ENCODE measurements at regions not wholly inside any gene's neighbourhood (a gene's known extent, or its start where the extent isn't known, plus 50 kb on each side); places are given as distances from the start of the nearest gene placed in this dataset.
"Not testable (repeated sequence)": the region's sequence is repeated elsewhere in the genome, so short reads cannot be mapped to it uniquely, and the experiment has no call there.

GRCh38 chr2:16248571-16249105 lies 308.3 kb downstream of the MYCN start:
- no peak for DNase-seq (ENCODE audit: extremely low read depth, low read depth, low spot score)

DNA sequence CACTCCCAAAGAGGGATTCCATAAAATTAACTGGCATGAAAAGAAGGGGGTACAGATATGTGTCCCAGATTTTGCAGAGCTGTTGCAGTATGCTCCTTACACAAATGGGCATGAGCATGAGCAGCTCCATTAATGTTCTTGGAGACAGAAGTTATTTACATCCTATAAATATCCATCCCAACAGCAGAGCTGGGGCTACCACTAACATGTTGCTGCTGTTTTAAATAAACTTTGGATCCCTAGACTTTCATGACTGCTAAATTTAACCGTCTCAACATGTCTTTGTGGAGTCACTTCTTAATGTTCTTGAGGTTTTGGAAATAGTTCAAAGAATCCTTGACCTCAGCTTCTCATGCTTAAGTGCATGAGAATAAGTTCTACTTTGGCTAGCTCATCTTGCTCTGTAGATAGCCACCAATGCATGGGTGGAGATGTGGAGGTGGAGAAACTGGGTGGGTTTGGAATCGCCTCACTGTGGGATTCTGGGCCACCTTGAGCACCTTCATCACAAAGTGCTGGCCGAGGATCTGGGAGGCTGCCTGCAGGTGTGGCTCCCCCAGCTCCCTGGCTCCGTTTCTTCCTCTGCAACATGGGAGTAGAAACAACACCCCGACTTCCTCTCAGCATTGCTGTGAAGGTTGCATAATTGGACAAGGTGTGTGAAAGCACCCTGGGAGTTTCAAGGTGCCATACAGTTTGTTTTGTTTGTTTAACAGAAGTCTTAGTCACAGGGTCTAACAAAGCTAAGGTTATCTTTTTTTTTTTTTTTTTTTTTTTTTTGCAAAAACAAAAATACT lies 307.2 kb downstream of the MYCN start:
- DNase-seq (ENCODE audit: extremely low read depth, low read depth, low spot score) = no peak

- no peak for DNase-seq (ENCODE audit: extremely low read depth, low read depth, low spot score)
These were observed 306.6 kb downstream of the MYCN start for GRCh38 chr2:16246911-16247310.

DNA sequence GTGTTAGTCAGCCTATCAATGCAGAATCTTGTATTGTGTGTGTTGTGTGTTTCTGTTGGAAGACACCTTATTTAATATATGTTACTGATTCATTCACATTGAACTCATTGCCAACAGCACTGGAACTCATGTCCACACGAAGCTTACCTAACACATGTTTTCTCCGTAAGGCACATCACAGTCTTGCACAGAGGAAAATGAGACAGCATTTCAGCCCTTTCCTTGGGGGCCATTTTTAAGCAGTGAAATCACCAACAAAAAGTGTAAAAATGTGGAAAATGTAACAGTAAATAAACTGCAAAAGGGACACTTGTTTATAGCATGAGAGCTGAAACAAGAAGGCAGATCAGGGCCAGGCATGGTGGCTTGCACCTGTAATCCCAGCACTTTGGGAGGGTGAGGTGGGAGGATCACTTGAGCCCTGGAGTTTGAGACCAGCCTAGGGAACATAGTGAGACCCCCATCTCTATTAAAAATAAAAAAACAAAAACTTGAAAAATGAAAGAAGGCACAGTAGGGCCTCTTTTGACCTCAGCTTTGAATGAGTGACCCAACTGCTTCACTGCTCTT lies 306.0 kb downstream of the MYCN start:
- no peak for DNase-seq (ENCODE audit: extremely low read depth, low read depth, low spot score)

DNA sequence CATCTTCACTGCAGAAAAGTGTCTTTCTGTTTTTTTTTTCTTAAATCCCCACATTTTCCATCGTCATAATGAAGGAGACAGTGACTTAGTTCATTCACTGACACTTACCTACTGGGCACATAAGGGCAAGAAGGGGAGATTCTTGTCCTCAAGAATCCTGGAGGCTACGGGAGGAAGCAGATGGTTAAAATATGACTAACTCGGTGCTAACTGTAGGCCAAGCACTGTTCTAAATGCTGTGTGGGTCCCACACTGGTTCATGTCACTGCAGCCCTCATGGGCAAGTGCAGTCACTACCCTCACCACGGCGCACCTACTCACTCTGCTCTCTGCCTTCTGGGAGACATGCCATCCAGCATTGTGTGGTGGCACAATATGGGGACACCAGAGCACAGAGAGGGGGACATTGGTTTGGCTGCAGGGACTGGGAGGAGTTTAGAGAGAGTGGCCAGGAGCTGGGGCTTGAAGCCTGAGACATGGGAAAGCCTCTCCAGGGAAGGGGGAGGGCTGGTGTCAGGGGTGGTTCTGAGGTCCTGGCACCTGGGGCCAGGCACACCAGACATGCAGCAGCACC lies 305.2 kb downstream of the MYCN start:
- DNase-seq (ENCODE audit: extremely low read depth, low read depth, low spot score) = no peak

DNA sequence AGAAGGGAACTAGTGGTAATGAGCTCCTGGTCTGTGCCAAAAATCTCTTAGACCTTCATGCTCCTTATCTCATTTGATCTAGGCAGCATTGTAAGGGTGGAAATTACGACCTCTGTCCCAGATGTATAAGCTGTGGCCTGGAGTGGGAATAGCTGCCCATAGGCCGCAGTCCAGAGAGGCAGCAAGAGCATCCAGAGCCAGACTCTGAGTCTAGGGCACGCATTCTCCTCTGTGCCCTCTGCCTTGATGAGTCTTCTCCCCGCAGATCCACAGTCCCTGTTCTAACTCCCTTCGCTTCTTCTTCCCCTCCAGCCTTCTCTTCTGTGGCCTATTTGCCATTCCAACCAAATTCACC lies 304.6 kb downstream of the MYCN start:
- DNase-seq (ENCODE audit: extremely low read depth, low read depth, low spot score) = no peak

DNA sequence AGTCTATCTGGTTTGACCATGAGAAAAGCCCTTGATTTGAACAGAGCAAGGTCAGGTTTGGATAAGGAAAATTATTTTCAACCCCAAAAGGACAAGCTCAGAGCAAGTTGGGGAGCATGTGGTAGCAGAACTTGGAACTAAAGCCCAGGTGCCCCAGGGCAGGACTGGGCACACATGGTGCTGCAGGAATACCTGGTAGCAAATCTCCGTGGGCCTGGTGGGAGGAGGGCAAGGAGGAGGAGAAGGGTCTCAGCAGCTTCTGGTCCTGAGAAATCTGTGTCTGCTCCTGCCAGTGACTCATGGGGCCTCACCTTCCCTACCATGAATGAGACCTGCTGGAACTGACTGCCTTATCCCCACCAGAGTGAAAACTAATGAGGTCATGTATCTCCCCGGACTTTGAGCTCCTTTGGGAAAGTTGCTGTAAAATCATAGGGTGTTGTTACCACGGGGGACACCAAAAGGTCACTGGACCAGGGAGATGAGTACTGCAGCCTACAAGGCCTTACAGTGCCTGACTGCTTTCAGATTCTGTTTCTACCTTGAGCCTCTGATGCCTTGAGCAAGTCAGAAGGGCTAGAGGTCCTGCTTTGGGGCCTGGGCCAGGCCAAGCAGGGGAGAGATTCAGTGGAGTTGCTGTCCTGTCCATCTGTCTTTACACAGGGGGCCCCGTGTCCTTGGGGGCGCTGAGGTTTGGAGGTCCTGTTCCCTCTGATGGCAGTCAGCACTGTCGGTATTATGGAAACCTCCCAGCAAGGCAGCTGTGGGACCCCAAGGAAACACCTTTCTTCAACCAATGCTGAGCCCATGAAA lies 304.0 kb downstream of the MYCN start:
- no peak for DNase-seq (ENCODE audit: extremely low read depth, low read depth, low spot score)

GRCh38 chr2:16243411-16243996 lies 303.2 kb downstream of the MYCN start:
- DNase-seq (ENCODE audit: extremely low read depth, low read depth, low spot score) = no peak

- no peak for DNase-seq (ENCODE audit: extremely low read depth, low read depth, low spot score)
These were observed 302.6 kb downstream of the MYCN start for GRCh38 chr2:16242906-16243305.

DNA sequence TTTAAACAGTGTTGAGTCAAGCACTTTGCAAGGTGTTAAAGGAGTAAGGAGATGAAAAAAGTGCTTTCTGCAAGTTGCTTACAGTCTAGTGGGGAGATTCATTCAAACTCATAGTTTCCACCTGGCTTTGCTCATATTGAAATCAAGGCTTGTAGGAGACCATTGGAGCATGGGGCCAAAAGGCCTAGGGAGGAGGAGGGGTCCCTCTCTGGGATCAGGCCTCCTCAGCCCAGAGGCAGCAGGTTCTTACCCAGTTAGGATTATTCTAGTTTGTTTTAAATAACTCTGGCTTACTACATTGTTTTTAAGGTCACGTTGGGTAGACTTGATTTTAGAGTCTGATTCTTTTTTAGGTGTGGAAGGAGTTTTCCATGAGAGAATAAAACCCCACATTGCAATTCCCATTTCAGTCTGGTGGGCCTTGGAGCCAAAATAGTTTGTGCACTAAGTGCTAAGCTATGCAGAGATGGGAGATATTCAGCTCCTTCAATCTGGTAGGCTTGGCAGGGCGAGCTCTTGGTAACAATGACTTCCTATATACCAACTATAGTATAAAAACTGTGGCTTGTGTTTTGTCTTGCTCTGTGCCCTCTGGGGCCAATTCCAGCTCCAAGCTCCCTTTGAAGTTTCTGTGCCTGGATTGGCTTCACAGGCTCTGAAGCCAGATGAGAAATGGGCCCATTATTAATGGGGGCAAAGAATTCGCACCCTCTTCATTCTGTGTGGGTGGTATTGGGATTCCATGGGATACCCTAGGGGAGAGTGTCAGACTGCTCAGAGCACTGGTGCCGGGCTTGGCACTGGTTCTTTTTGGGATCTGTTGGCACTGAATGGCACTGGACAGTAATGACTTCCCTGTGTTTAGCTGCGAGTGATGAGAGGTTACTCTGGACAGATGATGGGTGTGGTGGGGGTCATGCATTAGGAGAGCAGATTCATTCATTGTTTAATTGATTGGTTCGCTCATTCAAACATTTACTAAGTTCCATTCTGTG lies 301.1 kb downstream of the MYCN start:
- DNase-seq (ENCODE audit: extremely low read depth, low read depth, low spot score) = no peak

- no peak for DNase-seq (ENCODE audit: extremely low read depth, low read depth, low spot score)
These were observed 300.1 kb downstream of the MYCN start for GRCh38 chr2:16240402-16240801.

- DNase-seq (ENCODE audit: extremely low read depth, low read depth, low spot score) = no peak
These were observed 299.0 kb downstream of the MYCN start for GRCh38 chr2:16239296-16239850.

- DNase-seq (ENCODE audit: extremely low read depth, low read depth, low spot score) = no peak
These were observed 298.4 kb downstream of the MYCN start for GRCh38 chr2:16238786-16239185.

DNA sequence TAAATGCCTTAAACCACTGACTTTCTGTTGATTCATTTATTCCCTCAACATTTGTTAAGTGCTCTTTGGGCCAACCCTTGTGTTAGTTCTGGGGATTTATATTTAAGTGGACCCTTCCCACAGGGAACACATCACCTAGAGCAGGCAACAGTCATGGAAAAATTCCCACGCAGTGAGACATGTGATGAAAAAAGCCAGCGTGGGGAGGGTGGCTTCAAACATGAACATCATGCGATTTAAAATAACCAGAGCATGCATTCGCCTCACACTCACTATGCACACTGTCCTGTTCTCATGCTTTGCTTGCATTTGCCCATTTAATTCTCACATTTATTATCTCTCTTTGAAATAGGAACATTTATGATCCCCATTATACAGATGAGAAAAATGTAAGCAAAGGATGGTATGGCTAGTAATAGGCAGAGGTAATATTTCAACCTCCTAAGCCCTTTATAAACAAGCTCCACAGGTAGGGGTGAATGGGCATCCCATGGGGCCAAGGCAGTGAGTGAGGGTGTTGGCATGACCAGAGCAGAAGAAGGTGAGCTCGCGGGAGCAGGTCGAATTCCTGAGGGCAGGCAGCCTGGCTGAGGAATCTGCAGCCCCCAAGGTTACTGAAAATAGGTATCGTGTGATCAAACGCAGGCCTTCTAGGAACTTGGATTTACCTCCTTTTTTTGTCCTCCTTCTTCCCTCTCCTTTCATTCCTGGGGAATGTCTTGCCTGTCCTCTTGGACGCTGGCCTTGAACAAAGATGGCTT lies 297.8 kb downstream of the MYCN start:
- DNase-seq (ENCODE audit: extremely low read depth, low read depth, low spot score) = no peak

- DNase-seq (ENCODE audit: extremely low read depth, low read depth, low spot score) = no peak
These were observed 295.4 kb downstream of the MYCN start for GRCh38 chr2:16235747-16236146.

DNA sequence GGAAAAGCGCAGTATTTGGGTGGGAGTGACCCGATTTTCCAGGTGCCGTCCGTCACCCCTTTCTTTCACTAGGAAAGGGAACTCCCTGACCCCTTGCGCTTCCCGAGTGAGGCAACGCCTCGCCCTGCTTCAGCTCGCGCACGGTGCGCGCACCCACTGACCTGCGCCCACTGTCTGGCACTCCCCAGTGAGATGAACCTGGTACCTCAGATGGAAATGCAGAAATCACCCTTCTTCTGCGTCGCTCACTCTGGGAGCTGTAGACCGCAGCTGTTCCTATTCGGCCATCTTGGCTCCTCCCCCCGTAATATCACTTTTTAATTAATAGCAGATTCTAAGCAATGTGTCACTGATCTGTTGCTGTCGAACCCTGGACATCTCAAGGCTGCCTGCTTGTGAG lies 294.9 kb downstream of the MYCN start:
- DNase-seq (ENCODE audit: extremely low read depth, low read depth, low spot score) = not testable (repeated sequence)

GRCh38 chr2:16228951-16229350 lies 288.6 kb downstream of the MYCN start:
- DNase-seq (ENCODE audit: extremely low read depth, low read depth, low spot score) = no peak

DNA sequence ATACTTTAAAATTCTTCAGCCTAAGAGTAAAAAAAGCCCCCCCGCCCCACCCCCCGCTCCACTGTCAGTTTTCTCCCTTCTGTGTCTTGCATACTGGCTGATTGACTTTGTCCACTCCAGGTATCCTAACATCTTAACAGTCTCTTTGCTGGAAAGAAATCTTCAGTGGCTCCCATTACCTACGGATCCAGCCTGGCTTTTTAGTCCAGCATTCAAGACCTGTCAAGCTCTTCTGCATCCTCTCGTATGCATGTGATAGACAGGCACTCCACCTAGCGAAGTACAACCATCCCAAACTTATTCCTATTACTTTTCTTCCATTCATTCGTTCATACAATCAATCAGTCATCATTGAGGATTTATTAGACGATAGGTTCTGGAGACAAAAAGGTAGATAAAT lies 288.1 kb downstream of the MYCN start:
- no peak for DNase-seq (ENCODE audit: extremely low read depth, low read depth, low spot score)

All from glomerular endothelial cell (primary cell).